K562 (cell line): ENCODE measurements at regions not wholly inside any gene's neighbourhood (a gene's known extent, or its start where the extent isn't known, plus 50 kb on each side); places are given as distances from the start of the nearest gene placed in this dataset.

Experiments
- ATAC-seq: fragments of 200-7000 bp; cut with Tn5 transposase; 3 replicates; pipeline ENCODE4 v1.9.1; 2020; ENCODE audit warnings: moderate library complexity
- BruUV-seq: library from RNA; stranded (reverse); fragments of 400-500 nt; replicated peaks from 2 replicates; lab custom pipeline; 2021; lab: Mats Ljungman, UMichigan
- CTCF ChIA-PET: fragments of 300-600 bp; formaldehyde crosslinking; extraction: SDS; loops from one replicate; lab custom pipeline; 2021; ENCODE audit warnings: low intra/inter-chr PET ratio; lab: Yijun Ruan, JAX
- POLR2A ChIA-PET: fragments of 300-600, 350-650 bp; sonication (Branson Sonifier 250); formaldehyde crosslinking; extraction: SDS; loops from one replicate; lab custom pipeline; 2021; ENCODE audit warnings: antibody characterized with exemption, inconsistent platforms; lab: Yijun Ruan, JAX
- DNase-seq, 4 experiments: peaks; one replicate each; pipeline versions ENCODE4 v3.0.0 to v3.0.0-alpha.2; 2011 to 2018; ENCODE audit warnings: low spot score in 3 of 4, mixed read lengths in 3 of 4; ENCODE audit errors: extremely low read depth in 1 of 4
- FAIRE-seq: peaks from 2 replicates; lab custom pipeline; 2011; peaks lifted over from hg19 to GRCh38; lab: Jason Lieb, UNC
- H2AFZ ChIP-seq: 2 replicates; pipeline ENCODE4 v1.6.0; 2011; ENCODE audit warnings: low read depth, low read length, control low read depth, inconsistent platforms
- H3K27ac ChIP-seq: fragments of 200-600 bp; 3 replicates; pipeline ENCODE4 v1.8.0; 2011; ENCODE audit warnings: low read depth, mild to moderate bottlenecking, control low read depth, inconsistent platforms, low read length, moderate library complexity, mixed read lengths; ENCODE audit errors: extremely low read depth
- H3K27me3 ChIP-seq, 2 experiments: fragments of 300-600 bp in 1 of 2; 2 replicates in 1 of 2; 3 replicates in 1 of 2; pipeline versions ENCODE4 v1.6.0 to v1.8.0; 2011; ENCODE audit warnings: inconsistent platforms in 2 of 2, low read length in 2 of 2, mild to moderate bottlenecking in 1 of 2, mixed read lengths in 1 of 2, moderate library complexity in 1 of 2; ENCODE audit not compliant: control insufficient read depth in 2 of 2, insufficient read depth in 2 of 2
- H3K36me3 ChIP-seq: fragments of 300-600 bp; 3 replicates; pipeline ENCODE4 v1.8.0; 2011; ENCODE audit warnings: mild to moderate bottlenecking, low read length, inconsistent platforms; ENCODE audit not compliant: control insufficient read depth, insufficient read depth
- H3K4me1 ChIP-seq, 2 experiments: fragments of 200-600 bp in 1 of 2; replicated peaks in 1 of 2; 2 replicates in 1 of 2; 3 replicates in 1 of 2; pipeline versions ENCODE4 v1.5.1 to v1.8.0; 2011; ENCODE audit warnings: inconsistent platforms in 2 of 2, low read length in 2 of 2, mild to moderate bottlenecking in 1 of 2, mixed read lengths in 1 of 2, moderate library complexity in 1 of 2; ENCODE audit not compliant: control insufficient read depth in 2 of 2, insufficient read depth in 2 of 2
- H3K4me2 ChIP-seq: 2 replicates; pipeline ENCODE4 v1.6.1; 2011; ENCODE audit warnings: low read length, control low read depth, inconsistent platforms, mixed read lengths; ENCODE audit not compliant: insufficient read depth
- H3K4me3 ChIP-seq: fragments of 200-600 bp; sonication (generic), shearing (Covaris generic); 2 replicates; pipeline ENCODE4 v1.5.1; 2016; ENCODE audit warnings: control low read depth, inconsistent platforms
- H3K79me2 ChIP-seq: fragments of 200-600 bp; 3 replicates; pipeline ENCODE4 v1.8.0; 2011; ENCODE audit warnings: low read length, inconsistent platforms; ENCODE audit not compliant: control insufficient read depth, insufficient read depth
- H3K9ac ChIP-seq, 2 experiments: 2 replicates each; pipeline versions ENCODE4 v1.6.0 to v1.6.1; 2011; ENCODE audit warnings: low read depth in 2 of 2, low read length in 2 of 2, control low read depth in 1 of 2, inconsistent platforms in 1 of 2, mild to moderate bottlenecking in 1 of 2, mixed read lengths in 1 of 2; ENCODE audit not compliant: insufficient read depth in 1 of 2
- H3K9me1 ChIP-seq: one replicate; pipeline ENCODE4 v1.6.0; 2011; ENCODE audit warnings: inconsistent platforms, mild to moderate bottlenecking, low read length, moderate library complexity; ENCODE audit not compliant: control insufficient read depth, insufficient read depth
- H3K9me3 ChIP-seq: replicated peaks from 2 replicates; pipeline ENCODE4 v1.5.1; 2011; ENCODE audit warnings: low read depth, low read length, inconsistent platforms; ENCODE audit not compliant: control insufficient read depth, insufficient read depth
- H4K20me1 ChIP-seq: replicated peaks from 2 replicates; pipeline ENCODE4 v1.6.1; 2011; ENCODE audit warnings: low read length, inconsistent platforms, mixed read lengths; ENCODE audit not compliant: control insufficient read depth, insufficient read depth
- NEUROD1 ChIP-seq: fragments of 150-350 bp; IDR thresholded peaks from 2 replicates; pipeline ENCODE4 v1.6.1; 2014; ENCODE audit warnings: borderline replicate concordance, low read length, low read depth; ENCODE audit not compliant: partially characterized antibody
- NR2F6 ChIP-seq: fragments of 450-650 bp; formaldehyde crosslinking; IDR thresholded peaks from 2 replicates; pipeline ENCODE4 v1.4.0; 2020; ENCODE audit warnings: mild to moderate bottlenecking
- ZNF217 ChIP-seq: sonication (generic); formaldehyde crosslinking; IDR thresholded peaks from 2 replicates; pipeline ENCODE4 v1.8.0; 2022; ENCODE audit warnings: mild to moderate bottlenecking, missing genetic modification reagents
- in situ Hi-C: fragments of 300-500 bp; cut with MboI; formaldehyde crosslinking; loops from 4 replicates; pipeline ENCODE4 v1.15.0; 2018; ENCODE audit warnings: inconsistent platforms, mixed read lengths
- intact Hi-C: fragments of 100-400 bp; cut with micrococcal nuclease; formaldehyde crosslinking; loops from 2 replicates; pipeline ENCODE4 v1.14.2; 2022
- TF ChIP-seq, protein P1 (sequence below): fragments of 450-650 bp; IDR thresholded peaks from 2 replicates; pipeline ENCODE4 v1.6.1; 2016; ENCODE audit warnings: mild to moderate bottlenecking

GRCh38 chr9:129518074-129518473 lies 102.8 kb downstream of the C9orf50 start:
- intact Hi-C loops (no loop called here), in situ Hi-C loops (no loop called here)
- DNase-seq (no peak), FAIRE-seq (no peak), ATAC-seq (no peak)
- no peaks in the 10 kb centered on the region for H4K20me1 ChIP-seq
- H3K4me2 ChIP-seq: no peak overlapping the region
- H3K27ac ChIP-seq: no peak overlapping the region
- no peak for TF ChIP-seq NR2F6 (CRISPR knock-in tag)
- TF ChIP-seq NEUROD1: no peak
- no peak for TF ChIP-seq ZNF217 (CRISPR knock-in tag)
- TF ChIP-seq, protein P1, sequence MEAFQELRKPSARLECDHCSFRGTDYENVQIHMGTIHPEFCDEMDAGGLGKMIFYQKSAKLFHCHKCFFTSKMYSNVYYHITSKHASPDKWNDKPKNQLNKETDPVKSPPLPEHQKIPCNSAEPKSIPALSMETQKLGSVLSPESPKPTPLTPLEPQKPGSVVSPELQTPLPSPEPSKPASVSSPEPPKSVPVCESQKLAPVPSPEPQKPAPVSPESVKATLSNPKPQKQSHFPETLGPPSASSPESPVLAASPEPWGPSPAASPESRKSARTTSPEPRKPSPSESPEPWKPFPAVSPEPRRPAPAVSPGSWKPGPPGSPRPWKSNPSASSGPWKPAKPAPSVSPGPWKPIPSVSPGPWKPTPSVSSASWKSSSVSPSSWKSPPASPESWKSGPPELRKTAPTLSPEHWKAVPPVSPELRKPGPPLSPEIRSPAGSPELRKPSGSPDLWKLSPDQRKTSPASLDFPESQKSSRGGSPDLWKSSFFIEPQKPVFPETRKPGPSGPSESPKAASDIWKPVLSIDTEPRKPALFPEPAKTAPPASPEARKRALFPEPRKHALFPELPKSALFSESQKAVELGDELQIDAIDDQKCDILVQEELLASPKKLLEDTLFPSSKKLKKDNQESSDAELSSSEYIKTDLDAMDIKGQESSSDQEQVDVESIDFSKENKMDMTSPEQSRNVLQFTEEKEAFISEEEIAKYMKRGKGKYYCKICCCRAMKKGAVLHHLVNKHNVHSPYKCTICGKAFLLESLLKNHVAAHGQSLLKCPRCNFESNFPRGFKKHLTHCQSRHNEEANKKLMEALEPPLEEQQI: no peak
- H3K9ac ChIP-seq: no peak overlapping the region
- POLR2A ChIA-PET: interaction anchor here (1.5 kb wide), 1 partner anchor 10 kb away, joined by 5 read pairs; no protein-coding TSS in a partner anchor
- no peak overlapping the region for H2AFZ ChIP-seq
- no TSS peak for BruUV-seq
- no peaks in the 10 kb centered on the region for H3K9me1 ChIP-seq
- H3K4me3 ChIP-seq: no peak overlapping the region
- H3K79me2 ChIP-seq: no peaks in the 10 kb centered on the region
- H3K36me3 ChIP-seq: no peaks in the 10 kb centered on the region
- no peaks in the 10 kb centered on the region for H3K27me3 ChIP-seq
- H3K4me1 ChIP-seq: peaks cover 0 to 5% of the 10 kb centered on the region in 2 experiments; a peak in 1 of 5 replicates
- CTCF ChIA-PET: no interaction called here
- H3K9me3 ChIP-seq: peaks cover 13% of the 10 kb centered on the region
